Esophagus squamous epithelium (tissue), 4 donors: ENCODE measurements at regions not wholly inside any gene's neighbourhood (a gene's known extent, or its start where the extent isn't known, plus 50 kb on each side); places are given as distances from the start of the nearest gene placed in this dataset.

Experiments used
- POLR2A ChIP-seq, 4 donors: fragments of 450-650 bp; IDR thresholded peaks; one replicate each; pipeline ENCODE4 v1.6.1; 2017; ENCODE audit warnings: antibody characterized with exemption in 4 of 4, mild to moderate bottlenecking in 4 of 4, moderate library complexity in 3 of 4
- TF ChIP-seq, protein P1 (sequence below), 6 experiments: fragments of 450-650 bp in 4 of 6; fragments of 200-600 bp in 2 of 6; sonication (generic) in 2 of 6; IDR thresholded peaks; one replicate each; pipeline ENCODE4 v1.5.1; 2016 to 2019; ENCODE audit warnings: antibody characterized with exemption in 6 of 6, mild to moderate bottlenecking in 4 of 6, moderate library complexity in 4 of 6

DNA sequence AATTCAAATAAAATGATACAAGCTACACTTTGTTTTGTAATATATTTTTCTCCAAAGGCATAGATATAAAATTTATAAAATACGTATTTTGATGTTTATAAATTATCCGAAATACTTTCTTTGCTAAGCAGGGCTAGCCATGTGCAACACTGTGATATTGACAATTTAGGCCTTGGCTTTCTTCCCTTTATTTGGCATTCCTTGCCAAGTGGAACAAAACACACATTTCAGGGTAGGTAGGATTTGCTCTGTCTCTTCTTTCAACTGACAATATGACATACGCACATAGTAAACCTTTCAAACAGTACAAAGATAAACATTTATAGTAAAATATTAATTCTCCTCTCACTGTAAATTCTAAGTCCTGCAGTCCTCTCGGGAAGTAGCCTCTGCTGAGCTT lies 103.3 kb upstream of the POT1 start:
- TF ChIP-seq, protein P1, sequence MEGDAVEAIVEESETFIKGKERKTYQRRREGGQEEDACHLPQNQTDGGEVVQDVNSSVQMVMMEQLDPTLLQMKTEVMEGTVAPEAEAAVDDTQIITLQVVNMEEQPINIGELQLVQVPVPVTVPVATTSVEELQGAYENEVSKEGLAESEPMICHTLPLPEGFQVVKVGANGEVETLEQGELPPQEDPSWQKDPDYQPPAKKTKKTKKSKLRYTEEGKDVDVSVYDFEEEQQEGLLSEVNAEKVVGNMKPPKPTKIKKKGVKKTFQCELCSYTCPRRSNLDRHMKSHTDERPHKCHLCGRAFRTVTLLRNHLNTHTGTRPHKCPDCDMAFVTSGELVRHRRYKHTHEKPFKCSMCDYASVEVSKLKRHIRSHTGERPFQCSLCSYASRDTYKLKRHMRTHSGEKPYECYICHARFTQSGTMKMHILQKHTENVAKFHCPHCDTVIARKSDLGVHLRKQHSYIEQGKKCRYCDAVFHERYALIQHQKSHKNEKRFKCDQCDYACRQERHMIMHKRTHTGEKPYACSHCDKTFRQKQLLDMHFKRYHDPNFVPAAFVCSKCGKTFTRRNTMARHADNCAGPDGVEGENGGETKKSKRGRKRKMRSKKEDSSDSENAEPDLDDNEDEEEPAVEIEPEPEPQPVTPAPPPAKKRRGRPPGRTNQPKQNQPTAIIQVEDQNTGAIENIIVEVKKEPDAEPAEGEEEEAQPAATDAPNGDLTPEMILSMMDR (IDR thresholded peaks at IDR 0.05) = no peak
- no peak for TF ChIP-seq POLR2A (IDR thresholded peaks at IDR 0.05)
